ENCODE measurements at regions not wholly inside any gene's neighbourhood (a gene's known extent, or its start where the extent isn't known, plus 50 kb on each side); places are given as distances from the start of the nearest gene placed in this dataset.

GRCh38 chr14:29311983-29312382 is 545.4 kb downstream of the FOXG1 start:
- H3K4me1 ChIP-seq (ENCODE audit: control insufficient read depth in 1 of 2, insufficient read depth in 2 of 2, low read length in 2 of 2), result no peaks in the 10 kb centered on the region
- H3K27me3 ChIP-seq (ENCODE audit: control insufficient read depth in 1 of 2, insufficient read depth in 2 of 2, low read length in 2 of 2), result no peaks in the 10 kb centered on the region
- no peaks in the 10 kb centered on the region for H3K9me3 ChIP-seq (ENCODE audit: control insufficient read depth in 1 of 2, low read length in 2 of 2)
- no peaks in the 10 kb centered on the region for H3K36me3 ChIP-seq (ENCODE audit: control insufficient read depth in 1 of 2, insufficient read depth in 2 of 2, low read length in 2 of 2)
- H3K4me3 ChIP-seq (ENCODE audit: low read depth in 1 of 2, low read length in 2 of 2), result no peak overlapping the region
- no peak overlapping the region for H3K27ac ChIP-seq (ENCODE audit: low read depth, low read length)
- H3K9ac ChIP-seq (ENCODE audit: low read depth in 1 of 2, low read length in 2 of 2), result no peak overlapping the region

DNA sequence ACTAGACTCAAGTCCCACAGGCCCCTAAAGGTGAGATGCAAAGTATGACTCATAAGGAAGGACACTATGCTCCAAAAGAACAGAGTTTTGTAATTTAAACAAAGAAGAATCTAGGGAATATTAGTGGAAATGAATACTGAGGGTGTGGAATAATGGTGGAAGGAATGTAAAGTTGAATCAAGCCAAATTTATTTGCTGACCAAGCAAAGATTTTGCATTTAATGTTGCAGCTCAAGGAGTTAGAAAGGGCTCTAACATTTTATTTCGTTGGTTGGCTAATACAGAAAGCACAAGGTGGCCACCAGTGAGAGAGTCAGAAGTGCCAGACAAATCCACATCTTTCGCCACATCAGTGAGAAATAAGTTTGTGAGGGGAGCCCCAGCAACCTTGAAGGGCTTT is 550.3 kb downstream of the FOXG1 start:
- no peaks in the 10 kb centered on the region for H3K36me3 ChIP-seq (ENCODE audit: control insufficient read depth in 1 of 2, insufficient read depth in 2 of 2, low read length in 2 of 2)
- no peaks in the 10 kb centered on the region for H3K27me3 ChIP-seq (ENCODE audit: control insufficient read depth in 1 of 2, insufficient read depth in 2 of 2, low read length in 2 of 2)
- H3K4me1 ChIP-seq (ENCODE audit: control insufficient read depth in 1 of 2, insufficient read depth in 2 of 2, low read length in 2 of 2), result no peaks in the 10 kb centered on the region
- H3K9ac ChIP-seq (ENCODE audit: low read depth in 1 of 2, low read length in 2 of 2), result no peak overlapping the region
- no peak overlapping the region for H3K4me3 ChIP-seq (ENCODE audit: low read depth in 1 of 2, low read length in 2 of 2)
- no peaks in the 10 kb centered on the region for H3K9me3 ChIP-seq (ENCODE audit: control insufficient read depth in 1 of 2, low read length in 2 of 2)
- H3K27ac ChIP-seq (ENCODE audit: low read depth, low read length), result no peak overlapping the region

GRCh38 chr14:29317423-29317822 is 550.8 kb downstream of the FOXG1 start:
- Histone ChIP-seq H3K9me3 (ENCODE audit: control insufficient read depth in 1 of 2, low read length in 2 of 2) (no peaks in the 10 kb centered on the region), H3K27ac (ENCODE audit: low read depth, low read length) (no peak overlapping the region), H3K27me3 (ENCODE audit: control insufficient read depth in 1 of 2, insufficient read depth in 2 of 2, low read length in 2 of 2) (no peaks in the 10 kb centered on the region), H3K36me3 (ENCODE audit: control insufficient read depth in 1 of 2, insufficient read depth in 2 of 2, low read length in 2 of 2) (no peaks in the 10 kb centered on the region), H3K4me1 (ENCODE audit: control insufficient read depth in 1 of 2, insufficient read depth in 2 of 2, low read length in 2 of 2) (no peaks in the 10 kb centered on the region), H3K9ac (ENCODE audit: low read depth in 1 of 2, low read length in 2 of 2) (no peak overlapping the region), H3K4me3 (ENCODE audit: low read depth in 1 of 2, low read length in 2 of 2) (no peak overlapping the region)

DNA sequence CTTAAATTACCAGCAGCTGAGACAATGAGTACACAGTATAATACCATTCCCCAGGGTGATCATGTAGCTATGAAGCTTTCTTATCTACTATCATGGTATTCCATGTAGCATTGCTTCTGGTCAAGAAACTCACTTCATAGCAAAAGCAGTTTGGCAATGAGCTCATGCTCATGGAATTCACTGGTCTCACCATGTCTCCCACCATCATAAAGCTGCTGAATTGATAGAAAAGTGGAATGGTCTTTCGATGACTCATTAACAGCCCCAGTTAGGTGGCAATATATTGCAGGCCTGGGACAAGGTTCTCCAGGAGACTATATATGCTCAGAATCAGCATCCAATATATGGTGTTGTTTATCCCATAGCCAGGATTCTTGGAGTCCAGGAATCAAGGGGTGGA is 553.7 kb downstream of the FOXG1 start:
- no peaks in the 10 kb centered on the region for H3K36me3 ChIP-seq (ENCODE audit: control insufficient read depth in 1 of 2, insufficient read depth in 2 of 2, low read length in 2 of 2)
- no peaks in the 10 kb centered on the region for H3K9me3 ChIP-seq (ENCODE audit: control insufficient read depth in 1 of 2, low read length in 2 of 2)
- no peaks in the 10 kb centered on the region for H3K4me1 ChIP-seq (ENCODE audit: control insufficient read depth in 1 of 2, insufficient read depth in 2 of 2, low read length in 2 of 2)
- no peak overlapping the region for H3K9ac ChIP-seq (ENCODE audit: low read depth in 1 of 2, low read length in 2 of 2)
- H3K4me3 ChIP-seq (ENCODE audit: low read depth in 1 of 2, low read length in 2 of 2), result no peak overlapping the region
- H3K27me3 ChIP-seq (ENCODE audit: control insufficient read depth in 1 of 2, insufficient read depth in 2 of 2, low read length in 2 of 2), result no peaks in the 10 kb centered on the region
- H3K27ac ChIP-seq (ENCODE audit: low read depth, low read length), result no peak overlapping the region

DNA sequence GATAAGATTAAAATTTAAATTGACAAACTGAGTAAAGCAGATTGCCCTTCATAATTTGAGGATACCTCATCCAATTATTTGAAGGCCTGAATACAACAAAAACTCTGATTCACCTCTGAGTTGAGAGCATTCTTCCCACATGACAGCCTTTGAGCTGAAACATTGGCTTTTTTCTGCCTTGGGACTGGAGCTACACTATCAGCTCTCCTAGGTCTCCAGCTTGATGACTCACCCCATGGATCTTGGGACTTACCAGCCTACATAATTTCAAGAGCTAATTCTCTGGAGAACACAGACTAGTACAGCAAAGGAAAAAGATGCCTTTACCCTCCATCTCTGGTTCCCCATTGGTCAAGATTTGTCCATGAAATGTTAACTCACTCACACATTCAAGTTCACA is 555.1 kb downstream of the FOXG1 start:
- H3K9me3 ChIP-seq (ENCODE audit: control insufficient read depth in 1 of 2, low read length in 2 of 2), result no peaks in the 10 kb centered on the region
- no peaks in the 10 kb centered on the region for H3K36me3 ChIP-seq (ENCODE audit: control insufficient read depth in 1 of 2, insufficient read depth in 2 of 2, low read length in 2 of 2)
- no peaks in the 10 kb centered on the region for H3K4me1 ChIP-seq (ENCODE audit: control insufficient read depth in 1 of 2, insufficient read depth in 2 of 2, low read length in 2 of 2)
- H3K27ac ChIP-seq (ENCODE audit: low read depth, low read length), result no peak overlapping the region
- no peak overlapping the region for H3K9ac ChIP-seq (ENCODE audit: low read depth in 1 of 2, low read length in 2 of 2)
- H3K27me3 ChIP-seq (ENCODE audit: control insufficient read depth in 1 of 2, insufficient read depth in 2 of 2, low read length in 2 of 2), result no peaks in the 10 kb centered on the region
- H3K4me3 ChIP-seq (ENCODE audit: low read depth in 1 of 2, low read length in 2 of 2), result no peak overlapping the region

DNA sequence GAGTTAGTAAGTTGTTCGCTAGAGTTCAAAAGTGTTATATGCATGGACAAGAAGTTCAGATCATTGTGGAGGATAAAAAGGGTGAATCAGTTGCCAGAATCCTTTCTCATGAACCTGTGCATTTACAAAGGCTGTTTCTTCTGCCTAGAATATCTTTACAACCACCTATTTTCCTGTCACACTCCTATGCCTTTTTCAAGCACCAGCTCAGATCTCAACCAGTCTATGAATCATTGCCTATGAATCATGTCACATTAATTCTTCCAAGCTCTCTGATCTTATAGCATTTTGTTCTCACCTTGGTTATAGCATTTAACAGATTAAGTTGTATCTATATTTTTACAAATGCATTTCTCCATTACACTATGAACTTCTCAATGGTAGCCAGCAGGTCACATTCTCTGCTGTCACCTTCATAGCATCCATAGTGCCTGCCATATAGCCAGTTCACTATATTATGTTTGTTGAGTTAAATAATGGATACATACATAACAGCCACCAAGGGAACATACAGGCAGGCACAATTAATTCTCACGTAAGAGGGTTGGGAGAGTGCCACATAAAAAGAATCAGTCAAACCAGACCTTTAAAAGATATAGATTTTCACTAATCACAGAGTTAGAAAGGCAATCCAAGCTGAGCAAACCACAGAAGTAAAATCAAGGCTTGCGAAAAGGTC is 573.0 kb downstream of the FOXG1 start:
- Histone ChIP-seq H3K36me3 (ENCODE audit: control insufficient read depth in 1 of 2, insufficient read depth in 2 of 2, low read length in 2 of 2) (no peaks in the 10 kb centered on the region), H3K9ac (ENCODE audit: low read depth in 1 of 2, low read length in 2 of 2) (no peak overlapping the region), H3K4me3 (ENCODE audit: low read depth in 1 of 2, low read length in 2 of 2) (no peak overlapping the region), H3K27ac (ENCODE audit: low read depth, low read length) (no peak overlapping the region), H3K27me3 (ENCODE audit: control insufficient read depth in 1 of 2, insufficient read depth in 2 of 2, low read length in 2 of 2) (no peaks in the 10 kb centered on the region), H3K9me3 (ENCODE audit: control insufficient read depth in 1 of 2, low read length in 2 of 2) (no peaks in the 10 kb centered on the region), H3K4me1 (ENCODE audit: control insufficient read depth in 1 of 2, insufficient read depth in 2 of 2, low read length in 2 of 2) (no peaks in the 10 kb centered on the region)

DNA sequence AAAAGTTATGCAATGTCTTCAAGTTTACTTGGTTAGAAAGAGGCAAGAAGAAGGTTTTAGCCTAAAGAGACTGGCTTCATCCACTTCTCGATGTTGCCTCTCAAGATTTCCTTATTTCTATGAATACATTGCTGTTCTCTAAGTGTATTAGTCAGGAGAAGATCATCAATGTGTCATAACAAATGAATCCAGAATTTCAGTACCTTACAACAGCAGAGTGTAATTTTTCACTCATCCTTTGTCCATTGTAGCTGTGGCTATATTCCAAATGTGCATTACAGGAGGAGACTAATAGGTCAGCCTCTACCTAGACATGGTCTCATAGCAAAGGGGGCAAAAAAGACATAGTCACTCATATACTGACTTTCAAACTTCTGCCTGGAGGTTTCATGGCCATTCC is 579.1 kb downstream of the PRKD1 start:
- Histone ChIP-seq H3K36me3 (ENCODE audit: control insufficient read depth in 1 of 2, insufficient read depth in 2 of 2, low read length in 2 of 2) (no peaks in the 10 kb centered on the region), H3K9me3 (ENCODE audit: control insufficient read depth in 1 of 2, low read length in 2 of 2) (no peaks in the 10 kb centered on the region), H3K27me3 (ENCODE audit: control insufficient read depth in 1 of 2, insufficient read depth in 2 of 2, low read length in 2 of 2) (no peaks in the 10 kb centered on the region), H3K4me1 (ENCODE audit: control insufficient read depth in 1 of 2, insufficient read depth in 2 of 2, low read length in 2 of 2) (no peaks in the 10 kb centered on the region), H3K4me3 (ENCODE audit: low read depth in 1 of 2, low read length in 2 of 2) (no peak overlapping the region), H3K9ac (ENCODE audit: low read depth in 1 of 2, low read length in 2 of 2) (no peak overlapping the region), H3K27ac (ENCODE audit: low read depth, low read length) (no peak overlapping the region)

DNA sequence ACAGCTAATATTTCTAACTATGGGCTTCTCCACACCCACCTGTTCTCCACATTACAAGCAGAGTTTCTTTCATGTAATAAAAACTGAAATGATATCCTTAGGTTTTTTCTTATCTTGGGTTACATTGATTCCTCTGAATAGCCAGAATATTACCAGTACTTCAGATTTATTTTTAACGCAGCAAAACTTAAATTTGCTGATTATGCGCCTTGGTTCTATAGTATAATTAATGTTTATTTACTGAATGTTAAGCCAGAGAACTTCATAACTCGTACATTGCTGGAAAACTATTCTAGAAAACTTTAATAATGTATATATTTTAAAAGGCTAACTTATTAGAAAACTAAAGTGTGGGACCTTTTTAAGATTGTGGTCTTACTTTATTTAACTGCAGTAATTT is 577.2 kb downstream of the PRKD1 start:
- no peaks in the 10 kb centered on the region for H3K36me3 ChIP-seq (ENCODE audit: control insufficient read depth in 1 of 2, insufficient read depth in 2 of 2, low read length in 2 of 2)
- no peak overlapping the region for H3K4me3 ChIP-seq (ENCODE audit: low read depth in 1 of 2, low read length in 2 of 2)
- no peaks in the 10 kb centered on the region for H3K27me3 ChIP-seq (ENCODE audit: control insufficient read depth in 1 of 2, insufficient read depth in 2 of 2, low read length in 2 of 2)
- H3K9ac ChIP-seq (ENCODE audit: low read depth in 1 of 2, low read length in 2 of 2), result no peak overlapping the region
- no peaks in the 10 kb centered on the region for H3K9me3 ChIP-seq (ENCODE audit: control insufficient read depth in 1 of 2, low read length in 2 of 2)
- no peaks in the 10 kb centered on the region for H3K4me1 ChIP-seq (ENCODE audit: control insufficient read depth in 1 of 2, insufficient read depth in 2 of 2, low read length in 2 of 2)
- H3K27ac ChIP-seq (ENCODE audit: low read depth, low read length), result no peak overlapping the region

GRCh38 chr14:29351996-29352705 is 575.5 kb downstream of the PRKD1 start:
- Histone ChIP-seq H3K4me3 (ENCODE audit: low read depth in 1 of 2, low read length in 2 of 2) (no peak overlapping the region), H3K27ac (ENCODE audit: low read depth, low read length) (no peak overlapping the region), H3K9ac (ENCODE audit: low read depth in 1 of 2, low read length in 2 of 2) (no peak overlapping the region), H3K9me3 (ENCODE audit: control insufficient read depth in 1 of 2, low read length in 2 of 2) (no peaks in the 10 kb centered on the region), H3K36me3 (ENCODE audit: control insufficient read depth in 1 of 2, insufficient read depth in 2 of 2, low read length in 2 of 2) (no peaks in the 10 kb centered on the region), H3K27me3 (ENCODE audit: control insufficient read depth in 1 of 2, insufficient read depth in 2 of 2, low read length in 2 of 2) (no peaks in the 10 kb centered on the region), H3K4me1 (ENCODE audit: control insufficient read depth in 1 of 2, insufficient read depth in 2 of 2, low read length in 2 of 2) (no peaks in the 10 kb centered on the region)

DNA sequence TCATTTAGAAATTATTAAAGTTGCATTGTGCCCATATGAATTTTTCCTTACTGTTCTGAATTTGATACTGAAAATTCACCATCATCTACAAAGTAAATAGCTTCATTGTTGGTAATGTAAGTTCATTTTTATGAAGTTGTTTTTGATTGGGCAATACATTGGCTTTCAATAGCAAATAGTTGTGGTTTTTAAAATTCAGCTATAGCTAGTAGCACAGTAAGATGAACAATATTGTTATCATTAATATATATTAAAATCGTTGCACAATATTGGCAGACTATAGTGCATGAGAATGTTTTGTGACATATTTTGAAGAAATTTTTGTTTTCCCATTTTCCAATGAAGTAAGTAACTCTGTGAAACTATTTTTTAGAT is 575.0 kb downstream of the PRKD1 start:
- H3K4me1 ChIP-seq (ENCODE audit: control insufficient read depth in 1 of 2, insufficient read depth in 2 of 2, low read length in 2 of 2), result no peaks in the 10 kb centered on the region
- no peaks in the 10 kb centered on the region for H3K9me3 ChIP-seq (ENCODE audit: control insufficient read depth in 1 of 2, low read length in 2 of 2)
- H3K27me3 ChIP-seq (ENCODE audit: control insufficient read depth in 1 of 2, insufficient read depth in 2 of 2, low read length in 2 of 2), result no peaks in the 10 kb centered on the region
- no peak overlapping the region for H3K9ac ChIP-seq (ENCODE audit: low read depth in 1 of 2, low read length in 2 of 2)
- H3K27ac ChIP-seq (ENCODE audit: low read depth, low read length), result no peak overlapping the region
- H3K4me3 ChIP-seq (ENCODE audit: low read depth in 1 of 2, low read length in 2 of 2), result no peak overlapping the region
- no peaks in the 10 kb centered on the region for H3K36me3 ChIP-seq (ENCODE audit: control insufficient read depth in 1 of 2, insufficient read depth in 2 of 2, low read length in 2 of 2)

All from duodenal mucosa (tissue), 2 donors.